AG04449 (cell line): ENCODE measurements at regions not wholly inside any gene's neighbourhood (a gene's known extent, or its start where the extent isn't known, plus 50 kb on each side); places are given as distances from the start of the nearest gene placed in this dataset.

Experiments
- CTCF ChIA-PET: fragments of 350-600 bp; formaldehyde crosslinking; extraction: SDS; loops from one replicate; lab custom pipeline; 2021; ENCODE audit warnings: antibody characterized with exemption; lab: Yijun Ruan, JAX
- POLR2A ChIA-PET: fragments of 400-600, 350-600 bp; formaldehyde crosslinking; extraction: SDS; loops from one replicate; lab custom pipeline; 2020; ENCODE audit warnings: antibody characterized with exemption, inconsistent platforms; lab: Yijun Ruan, JAX
- DNase-seq: peaks from one replicate; pipeline ENCODE4 v3.0.0-alpha.2; 2010; ENCODE audit warnings: low read depth, low spot score
- H3K4me3 ChIP-seq: 2 replicates; pipeline ENCODE4 v1.5.1; 2011; ENCODE audit warnings: low read depth, mild to moderate bottlenecking, control low read depth, low read length
- TF ChIP-seq, protein P1 (sequence below): IDR thresholded peaks from one replicate; pipeline ENCODE4 v1.5.1; 2011; ENCODE audit warnings: mild to moderate bottlenecking, moderate library complexity, low read length, control low read depth, inconsistent platforms; ENCODE audit not compliant: insufficient read depth; ENCODE audit errors: missing control alignments

DNA sequence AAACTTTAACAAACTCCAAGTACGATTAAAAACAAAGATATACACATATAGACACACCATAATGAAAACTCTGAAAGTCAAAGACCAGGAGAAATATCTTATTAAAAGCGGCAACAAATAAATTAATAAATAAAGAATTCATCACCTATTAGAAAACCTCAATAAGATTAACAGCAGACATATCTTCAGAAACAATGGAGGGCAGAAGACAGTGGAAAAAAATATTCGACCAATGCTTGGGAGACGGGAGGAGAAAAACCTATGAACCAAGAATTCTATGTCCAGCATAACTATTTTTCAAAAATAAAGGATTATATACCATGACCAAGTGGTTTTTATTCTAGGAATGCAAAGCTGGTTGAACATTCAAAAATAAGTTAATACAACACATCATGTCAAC lies 578.6 kb upstream of the CCNG1 start:
- H3K4me3 ChIP-seq = no peak overlapping the region
- ChIA-PET POLR2A (no interaction called here), CTCF (no interaction called here)
- no peak for DNase-seq
- TF ChIP-seq, protein P1, sequence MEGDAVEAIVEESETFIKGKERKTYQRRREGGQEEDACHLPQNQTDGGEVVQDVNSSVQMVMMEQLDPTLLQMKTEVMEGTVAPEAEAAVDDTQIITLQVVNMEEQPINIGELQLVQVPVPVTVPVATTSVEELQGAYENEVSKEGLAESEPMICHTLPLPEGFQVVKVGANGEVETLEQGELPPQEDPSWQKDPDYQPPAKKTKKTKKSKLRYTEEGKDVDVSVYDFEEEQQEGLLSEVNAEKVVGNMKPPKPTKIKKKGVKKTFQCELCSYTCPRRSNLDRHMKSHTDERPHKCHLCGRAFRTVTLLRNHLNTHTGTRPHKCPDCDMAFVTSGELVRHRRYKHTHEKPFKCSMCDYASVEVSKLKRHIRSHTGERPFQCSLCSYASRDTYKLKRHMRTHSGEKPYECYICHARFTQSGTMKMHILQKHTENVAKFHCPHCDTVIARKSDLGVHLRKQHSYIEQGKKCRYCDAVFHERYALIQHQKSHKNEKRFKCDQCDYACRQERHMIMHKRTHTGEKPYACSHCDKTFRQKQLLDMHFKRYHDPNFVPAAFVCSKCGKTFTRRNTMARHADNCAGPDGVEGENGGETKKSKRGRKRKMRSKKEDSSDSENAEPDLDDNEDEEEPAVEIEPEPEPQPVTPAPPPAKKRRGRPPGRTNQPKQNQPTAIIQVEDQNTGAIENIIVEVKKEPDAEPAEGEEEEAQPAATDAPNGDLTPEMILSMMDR = no peak

DNA sequence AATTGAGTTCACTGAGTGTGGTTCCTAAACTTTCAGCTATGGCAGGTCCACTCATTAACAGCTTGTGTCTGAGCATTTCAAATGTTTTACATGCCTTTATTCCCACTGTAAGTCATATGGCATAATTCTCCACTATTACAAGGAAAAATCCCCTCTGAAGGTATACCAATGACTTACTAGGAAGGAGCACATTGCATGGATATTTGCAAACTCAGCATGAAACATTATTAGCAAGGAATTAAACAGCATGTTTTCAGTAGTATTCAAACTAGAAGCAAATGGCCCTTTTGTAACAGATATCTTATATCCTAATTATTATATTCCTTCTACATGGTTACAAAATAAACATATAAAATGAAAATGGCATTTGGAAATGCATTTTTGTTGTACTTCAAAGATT lies 566.4 kb upstream of the CCNG1 start:
- POLR2A ChIA-PET = no interaction called here
- H3K4me3 ChIP-seq = no peak overlapping the region
- CTCF ChIA-PET = no interaction called here
- TF ChIP-seq, protein P1 = no peak
- DNase-seq = no peak

DNA sequence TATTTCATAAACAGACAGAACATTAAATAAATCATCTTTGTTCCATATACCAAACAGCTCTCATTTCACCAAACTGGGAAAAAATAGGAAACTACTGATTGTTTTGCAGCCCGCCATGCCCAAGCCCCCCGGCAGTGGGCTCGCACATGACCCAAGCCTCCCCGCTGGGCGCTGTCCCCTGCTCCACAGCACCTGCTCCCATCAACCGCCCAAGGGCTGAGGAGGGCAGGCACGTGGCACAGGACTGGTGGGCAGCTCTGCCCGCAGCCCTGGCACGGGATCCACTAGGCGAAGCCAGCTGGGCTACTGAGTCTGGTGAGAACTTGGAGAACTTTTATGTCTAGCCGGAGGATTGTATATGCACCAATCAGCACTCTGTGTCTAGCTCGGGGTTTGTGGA lies 554.8 kb upstream of the CCNG1 start:
- TF ChIP-seq, protein P1 = no peak
- ChIA-PET POLR2A (no interaction called here), CTCF (no interaction called here)
- H3K4me3 ChIP-seq = no peak overlapping the region
- DNase-seq = no peak

DNA sequence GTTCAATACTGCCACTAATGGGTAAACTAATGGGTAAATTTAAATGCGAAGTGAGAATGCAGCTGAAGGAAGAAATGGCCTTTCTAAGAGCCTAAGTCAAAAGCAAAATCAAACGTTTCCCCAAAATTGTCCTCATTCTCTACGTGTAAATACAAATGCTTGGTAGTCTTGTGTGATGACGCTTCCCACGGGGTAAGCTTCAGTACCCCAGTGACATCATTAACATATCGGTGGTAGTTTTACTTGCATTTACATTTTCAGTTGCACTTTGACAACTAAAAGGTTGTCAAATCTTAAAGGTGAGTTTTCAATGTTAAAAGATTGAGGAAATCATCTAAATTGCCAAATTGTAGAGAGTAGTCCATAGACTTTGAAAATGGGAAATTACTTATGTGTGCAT lies 550.7 kb upstream of the CCNG1 start:
- no peak for DNase-seq
- TF ChIP-seq, protein P1 = no peak
- ChIA-PET CTCF (no interaction called here), POLR2A (no interaction called here)
- no peak overlapping the region for H3K4me3 ChIP-seq

DNA sequence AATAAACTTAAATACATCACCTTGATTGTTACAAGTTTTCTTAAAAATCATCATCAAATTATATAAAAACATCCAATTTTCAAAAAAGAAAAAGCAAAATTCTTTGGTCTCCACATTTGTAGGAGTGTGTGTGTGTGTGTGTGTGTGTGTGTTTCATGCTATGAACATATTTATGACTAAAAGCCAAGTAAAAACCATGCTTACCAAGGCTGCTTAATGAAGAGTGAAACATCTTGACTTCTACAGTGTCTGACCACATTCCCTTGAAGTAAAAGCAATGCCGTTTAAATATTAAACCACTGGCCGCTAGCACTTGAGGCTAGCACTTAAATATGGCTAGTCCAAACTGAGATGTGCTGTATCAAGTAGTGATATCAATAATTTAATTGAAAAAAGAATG lies 549.1 kb upstream of the CCNG1 start:
- ChIA-PET POLR2A (no interaction called here), CTCF (no interaction called here)
- no peak for DNase-seq
- TF ChIP-seq, protein P1 = no peak
- no peak overlapping the region for H3K4me3 ChIP-seq

DNA sequence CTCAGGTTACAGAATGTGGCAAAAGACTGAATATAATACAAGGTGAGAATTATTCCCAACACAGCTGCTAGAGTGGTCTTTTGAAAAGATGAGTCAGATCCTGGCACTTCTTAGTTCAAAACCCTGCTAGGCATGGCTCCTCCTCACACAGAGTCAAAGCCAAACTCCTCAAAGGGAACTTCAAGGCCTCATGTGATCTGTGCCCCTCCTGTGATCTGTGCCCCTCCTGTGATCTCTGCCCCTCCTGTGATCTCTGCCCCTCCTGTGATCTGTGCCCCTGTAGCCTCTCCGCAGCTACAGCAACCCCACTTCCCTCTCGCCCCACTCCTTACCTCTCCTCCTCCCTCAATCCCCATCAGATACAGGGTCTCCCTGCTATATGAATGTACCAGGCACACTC lies 525.5 kb upstream of the CCNG1 start:
- POLR2A ChIA-PET = no interaction called here
- no peak for DNase-seq
- CTCF ChIA-PET = no interaction called here
- H3K4me3 ChIP-seq = no peak overlapping the region
- TF ChIP-seq, protein P1 = no peak
